ENCODE measurements at regions not wholly inside any gene's neighbourhood (a gene's known extent, or its start where the extent isn't known, plus 50 kb on each side); places are given as distances from the start of the nearest gene placed in this dataset.
"Not testable (repeated sequence)": the region's sequence is repeated elsewhere in the genome, so short reads cannot be mapped to it uniquely, and the experiment has no call there.

GRCh38 chr20:53813636-53814035 lies 220.0 kb upstream of the ZNF217 start:
- H3K4me3 ChIP-seq (ENCODE audit: low read length) = no peak overlapping the region
- TF ChIP-seq, protein P1, sequence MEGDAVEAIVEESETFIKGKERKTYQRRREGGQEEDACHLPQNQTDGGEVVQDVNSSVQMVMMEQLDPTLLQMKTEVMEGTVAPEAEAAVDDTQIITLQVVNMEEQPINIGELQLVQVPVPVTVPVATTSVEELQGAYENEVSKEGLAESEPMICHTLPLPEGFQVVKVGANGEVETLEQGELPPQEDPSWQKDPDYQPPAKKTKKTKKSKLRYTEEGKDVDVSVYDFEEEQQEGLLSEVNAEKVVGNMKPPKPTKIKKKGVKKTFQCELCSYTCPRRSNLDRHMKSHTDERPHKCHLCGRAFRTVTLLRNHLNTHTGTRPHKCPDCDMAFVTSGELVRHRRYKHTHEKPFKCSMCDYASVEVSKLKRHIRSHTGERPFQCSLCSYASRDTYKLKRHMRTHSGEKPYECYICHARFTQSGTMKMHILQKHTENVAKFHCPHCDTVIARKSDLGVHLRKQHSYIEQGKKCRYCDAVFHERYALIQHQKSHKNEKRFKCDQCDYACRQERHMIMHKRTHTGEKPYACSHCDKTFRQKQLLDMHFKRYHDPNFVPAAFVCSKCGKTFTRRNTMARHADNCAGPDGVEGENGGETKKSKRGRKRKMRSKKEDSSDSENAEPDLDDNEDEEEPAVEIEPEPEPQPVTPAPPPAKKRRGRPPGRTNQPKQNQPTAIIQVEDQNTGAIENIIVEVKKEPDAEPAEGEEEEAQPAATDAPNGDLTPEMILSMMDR (IDR thresholded peaks at IDR 0.05; ENCODE audit: insufficient read depth, low read depth, low read length, missing control alignments) = no peak
- no peak for DNase-seq (ENCODE audit: low read depth)

DNA sequence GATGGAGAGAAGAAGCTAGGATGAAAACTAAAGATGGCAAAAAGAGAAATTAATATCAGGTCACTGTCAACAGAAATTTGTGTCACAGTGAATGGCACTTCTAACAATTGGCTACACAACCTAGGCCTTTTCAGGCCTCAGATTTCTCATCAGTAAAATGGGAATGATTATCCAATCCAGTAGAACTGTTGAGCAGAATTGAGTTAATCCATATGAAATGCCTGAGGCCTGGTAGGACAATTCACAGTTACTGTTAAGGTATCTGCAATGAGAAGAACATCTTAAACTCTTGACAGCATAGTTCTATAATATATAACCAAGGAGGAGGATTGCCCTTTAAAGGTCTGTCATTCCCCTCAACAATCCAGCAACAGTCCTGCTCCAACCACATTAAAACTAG lies 217.9 kb upstream of the ZNF217 start:
- H3K4me3 ChIP-seq (ENCODE audit: low read length) = no peak overlapping the region
- no peak for DNase-seq (ENCODE audit: low read depth)
- TF ChIP-seq, protein P1 (IDR thresholded peaks at IDR 0.05; ENCODE audit: insufficient read depth, low read depth, low read length, missing control alignments) = no peak

DNA sequence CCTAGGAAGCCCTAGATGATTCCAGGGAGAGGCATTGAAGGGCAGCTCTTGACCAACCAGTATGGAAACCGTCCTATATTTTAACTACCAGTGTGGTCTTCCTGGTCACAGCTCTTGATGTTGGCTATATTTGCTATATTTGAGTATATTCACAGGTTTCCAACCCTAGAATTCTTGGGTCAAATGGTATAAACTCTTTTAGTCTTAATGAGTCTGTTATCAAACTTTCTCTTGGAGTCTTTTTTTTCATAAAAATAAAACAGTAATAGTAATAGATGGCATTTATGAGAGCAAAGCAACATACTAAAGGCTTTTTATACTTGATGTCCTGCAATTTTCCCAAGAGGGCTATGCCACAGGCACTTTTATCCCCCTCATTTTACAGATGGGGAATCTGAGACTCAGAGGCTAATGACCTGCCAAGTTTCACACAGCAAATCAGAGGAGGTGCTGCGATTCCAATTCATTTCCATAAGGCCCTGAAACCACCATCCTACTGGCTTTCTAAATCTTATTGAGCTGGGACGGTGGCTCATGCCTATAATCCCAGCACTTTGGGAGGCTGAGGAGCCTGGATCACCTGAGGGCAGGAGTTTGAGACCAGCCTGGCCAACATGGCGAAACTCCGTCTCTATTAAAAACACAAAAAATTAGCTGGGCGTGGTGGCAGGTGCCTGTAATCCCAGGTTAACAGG lies 217.2 kb upstream of the ZNF217 start:
- TF ChIP-seq, protein P1 (IDR thresholded peaks at IDR 0.05; ENCODE audit: insufficient read depth, low read depth, low read length, missing control alignments) = no peak
- no peak overlapping the region for H3K4me3 ChIP-seq (ENCODE audit: low read length)
- no peak for DNase-seq (ENCODE audit: low read depth)

DNA sequence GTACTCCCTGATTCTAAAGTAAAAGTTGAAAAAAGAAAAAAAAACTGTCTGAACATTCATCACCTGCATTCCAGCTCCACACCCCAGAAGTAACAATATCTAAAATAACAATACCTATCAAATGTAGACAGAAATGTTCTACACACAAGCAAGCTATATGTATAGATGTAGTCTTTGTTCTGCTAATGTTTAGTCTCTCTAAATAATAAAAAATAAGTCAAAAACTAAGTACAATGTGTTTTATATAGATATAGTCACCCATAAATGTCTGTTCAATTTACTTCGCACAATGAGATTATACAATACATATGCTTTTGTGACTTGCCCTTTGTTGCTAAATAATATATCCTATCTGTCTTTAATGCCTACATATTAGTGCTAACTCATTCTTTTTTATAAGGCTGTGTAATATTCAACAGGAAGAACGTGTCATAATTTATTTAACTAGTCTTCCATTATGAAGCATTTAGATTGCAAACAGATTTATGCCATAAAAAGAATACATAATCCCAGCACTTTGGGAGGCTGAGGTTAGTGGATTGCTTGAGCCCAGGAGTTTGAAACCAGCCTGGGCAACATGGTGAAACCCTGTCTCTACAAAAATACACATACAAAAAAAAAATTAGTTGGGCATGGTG lies 216.2 kb upstream of the ZNF217 start:
- TF ChIP-seq, protein P1 (IDR thresholded peaks at IDR 0.05; ENCODE audit: insufficient read depth, low read depth, low read length, missing control alignments) = no peak
- DNase-seq (ENCODE audit: low read depth) = no peak
- H3K4me3 ChIP-seq (ENCODE audit: low read length) = no peak overlapping the region

GRCh38 chr20:53809217-53809616 lies 215.6 kb upstream of the ZNF217 start:
- H3K4me3 ChIP-seq (ENCODE audit: low read length) = no peak overlapping the region
- DNase-seq (ENCODE audit: low read depth) = no peak
- TF ChIP-seq, protein P1 (IDR thresholded peaks at IDR 0.05; ENCODE audit: insufficient read depth, low read depth, low read length, missing control alignments) = no peak

DNA sequence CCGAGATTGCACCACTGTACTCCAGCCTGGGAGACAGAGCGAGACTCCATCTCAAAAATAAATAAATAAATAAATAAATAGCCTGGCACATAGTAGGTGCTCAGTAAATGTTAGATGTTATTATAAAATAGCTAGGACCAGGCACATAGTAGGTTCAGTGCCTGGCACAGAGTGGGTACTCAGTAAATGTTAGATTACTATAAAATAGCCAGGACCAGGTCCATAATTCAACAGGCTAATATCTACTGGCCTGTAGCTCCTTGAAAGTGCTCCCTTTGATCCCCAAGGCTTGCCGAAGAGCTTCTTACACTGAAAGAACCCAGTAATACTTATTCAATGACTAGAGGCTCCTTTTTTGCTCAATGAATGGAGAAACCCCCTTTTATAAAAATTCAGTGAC lies 215.1 kb upstream of the ZNF217 start:
- no peak for DNase-seq (ENCODE audit: low read depth)
- H3K4me3 ChIP-seq (ENCODE audit: low read length) = no peak overlapping the region
- TF ChIP-seq, protein P1 (IDR thresholded peaks at IDR 0.05; ENCODE audit: insufficient read depth, low read depth, low read length, missing control alignments) = no peak

DNA sequence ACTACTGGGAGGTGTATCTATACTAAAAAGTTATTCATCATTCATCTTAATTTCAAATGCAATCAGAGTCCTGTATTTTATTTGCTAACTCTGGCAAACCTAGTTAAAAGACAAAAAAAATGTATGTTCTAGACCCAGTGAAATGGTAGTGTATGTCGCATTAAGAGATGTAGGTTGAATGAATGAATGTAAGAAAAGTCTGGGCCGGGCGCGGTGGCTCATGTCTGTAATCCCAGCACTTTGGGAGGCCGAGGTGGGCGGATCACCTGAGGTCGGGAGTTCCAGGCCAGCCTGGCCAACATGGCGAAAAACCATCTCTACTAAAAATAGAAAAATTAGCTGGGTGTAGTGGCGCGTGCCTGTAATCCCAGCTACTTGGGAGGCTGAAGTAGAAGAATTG lies 214.7 kb upstream of the ZNF217 start:
- DNase-seq (ENCODE audit: low read depth); H3K4me3 ChIP-seq (ENCODE audit: low read length): not testable (repeated sequence)
